Iris pigment epithelial cell (primary cell): ENCODE measurements at regions not wholly inside any gene's neighbourhood (a gene's known extent, or its start where the extent isn't known, plus 50 kb on each side); places are given as distances from the start of the nearest gene placed in this dataset.
"Not testable (repeated sequence)": the region's sequence is repeated elsewhere in the genome, so short reads cannot be mapped to it uniquely, and the experiment has no call there.

ENCODE experiments used
- DNase-seq: peaks from one replicate; pipeline ENCODE4 v3.0.0-alpha.2; 2011; ENCODE audit warnings: low read depth

GRCh38 chrX:128000033-128000432, 52.2 kb downstream of the ACTRT1 start:
- not testable (repeated sequence) for DNase-seq

- DNase-seq, result no peak
Observed at GRCh38 chrX:127963696-127964095, 88.5 kb downstream of the ACTRT1 start.

- no peak for DNase-seq
Observed at GRCh38 chrX:127947450-127947849, 104.8 kb downstream of the ACTRT1 start.

- no peak for DNase-seq
Observed at GRCh38 chrX:127943571-127943970, 108.6 kb downstream of the ACTRT1 start.

- DNase-seq, result no peak
Observed at GRCh38 chrX:127908384-127908783, 143.8 kb downstream of the ACTRT1 start.

- no peak for DNase-seq
Observed at GRCh38 chrX:127888767-127889166, 163.4 kb downstream of the ACTRT1 start.

GRCh38 chrX:127884921-127885320, 167.3 kb downstream of the ACTRT1 start:
- no peak for DNase-seq

- DNase-seq, result peak; percentile 4
Observed at GRCh38 chrX:127879585-127879984, 172.6 kb downstream of the ACTRT1 start.

GRCh38 chrX:127877318-127877717, 174.9 kb downstream of the ACTRT1 start:
- DNase-seq, result no peak

GRCh38 chrX:127873637-127874036, 178.6 kb downstream of the ACTRT1 start:
- no peak for DNase-seq

- DNase-seq, result not testable (repeated sequence)
Observed at GRCh38 chrX:127866857-127867256, 185.3 kb downstream of the ACTRT1 start.

GRCh38 chrX:127861611-127862010, 190.6 kb downstream of the ACTRT1 start:
- no peak for DNase-seq
